ENCODE measurements at regions not wholly inside any gene's neighbourhood (a gene's known extent, or its start where the extent isn't known, plus 50 kb on each side); places are given as distances from the start of the nearest gene placed in this dataset.

DNA sequence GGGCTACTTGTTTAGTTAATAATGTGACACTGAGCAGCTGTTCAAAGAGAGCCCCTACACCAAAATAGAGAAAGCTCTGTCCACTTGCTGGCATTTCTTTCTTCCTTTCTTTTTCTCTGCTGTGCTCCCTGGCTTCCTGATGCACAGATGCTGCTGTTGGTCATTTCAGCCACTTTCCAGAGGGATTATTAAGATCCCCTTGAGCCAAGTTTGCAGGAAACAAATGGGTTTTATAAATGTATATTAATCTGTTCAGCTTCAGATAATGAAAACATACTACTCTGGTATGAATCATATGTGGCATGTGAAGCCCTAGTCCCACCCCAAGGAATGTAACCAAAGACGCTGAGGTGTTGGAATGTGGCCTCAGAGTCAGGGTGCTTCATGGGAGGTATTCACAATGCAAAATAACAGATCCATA, 638.2 kb upstream of the FZD8 start:
- TF ChIP-seq, protein P1, sequence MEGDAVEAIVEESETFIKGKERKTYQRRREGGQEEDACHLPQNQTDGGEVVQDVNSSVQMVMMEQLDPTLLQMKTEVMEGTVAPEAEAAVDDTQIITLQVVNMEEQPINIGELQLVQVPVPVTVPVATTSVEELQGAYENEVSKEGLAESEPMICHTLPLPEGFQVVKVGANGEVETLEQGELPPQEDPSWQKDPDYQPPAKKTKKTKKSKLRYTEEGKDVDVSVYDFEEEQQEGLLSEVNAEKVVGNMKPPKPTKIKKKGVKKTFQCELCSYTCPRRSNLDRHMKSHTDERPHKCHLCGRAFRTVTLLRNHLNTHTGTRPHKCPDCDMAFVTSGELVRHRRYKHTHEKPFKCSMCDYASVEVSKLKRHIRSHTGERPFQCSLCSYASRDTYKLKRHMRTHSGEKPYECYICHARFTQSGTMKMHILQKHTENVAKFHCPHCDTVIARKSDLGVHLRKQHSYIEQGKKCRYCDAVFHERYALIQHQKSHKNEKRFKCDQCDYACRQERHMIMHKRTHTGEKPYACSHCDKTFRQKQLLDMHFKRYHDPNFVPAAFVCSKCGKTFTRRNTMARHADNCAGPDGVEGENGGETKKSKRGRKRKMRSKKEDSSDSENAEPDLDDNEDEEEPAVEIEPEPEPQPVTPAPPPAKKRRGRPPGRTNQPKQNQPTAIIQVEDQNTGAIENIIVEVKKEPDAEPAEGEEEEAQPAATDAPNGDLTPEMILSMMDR (IDR thresholded peaks at IDR 0.05; ENCODE audit: low read depth, low read length) = no peak
- TF ChIP-seq EZH2phosphoT487 (IDR thresholded peaks at IDR 0.05; ENCODE audit: low read depth) = no peak

Measured in OCI-LY3 (cell line).